ENCODE measurements at regions not wholly inside any gene's neighbourhood (a gene's known extent, or its start where the extent isn't known, plus 50 kb on each side); places are given as distances from the start of the nearest gene placed in this dataset.

- Histone ChIP-seq H3K9ac (ENCODE audit: insufficient read depth in 1 of 2, low read depth in 2 of 2, low read length in 2 of 2) (no peak overlapping the region), H3K79me2 (ENCODE audit: control insufficient read depth, insufficient read depth, low read length) (no peaks in the 10 kb centered on the region), H3K27me3 (ENCODE audit: control insufficient read depth in 2 of 2, insufficient read depth in 2 of 2, low read length in 2 of 2) (no peaks in the 10 kb centered on the region), H3K36me3 (ENCODE audit: control insufficient read depth, insufficient read depth, low read length) (no peaks in the 10 kb centered on the region), H3K9me1 (ENCODE audit: control insufficient read depth, insufficient read depth, low read length) (no peaks in the 10 kb centered on the region), H4K20me1 (replicated peaks; ENCODE audit: control insufficient read depth, insufficient read depth, low read length) (no peaks in the 10 kb centered on the region), H3K27ac (ENCODE audit: extremely low read depth, low read depth, low read length) (no peak overlapping the region), H3K4me2 (ENCODE audit: insufficient read depth, low read length) (no peak overlapping the region), H2AFZ (ENCODE audit: low read depth, low read length) (no peak overlapping the region), H3K4me3 (no peak overlapping the region), H3K9me3 (replicated peaks; ENCODE audit: control insufficient read depth, insufficient read depth, low read depth, low read length) (no peaks in the 10 kb centered on the region), H3K4me1 (replicated peaks in 1 of 2; ENCODE audit: control insufficient read depth in 2 of 2, insufficient read depth in 2 of 2, low read length in 2 of 2) (no peaks in the 10 kb centered on the region)
- in situ Hi-C loops (cut with MboI), result no loop called here
- CTCF ChIA-PET (ENCODE audit: low intra/inter-chr PET ratio), result no interaction called here
- no peak for ATAC-seq
- no peak for DNase-seq (ENCODE audit: extremely low read depth in 1 of 4, low spot score in 3 of 4)
- no peak for TF ChIP-seq CBX5 (IDR thresholded peaks at IDR 0.05; ENCODE audit: borderline replicate concordance, low read depth)
- TF ChIP-seq ZNF277 (CRISPR knock-in tag; IDR thresholded peaks at IDR 0.05; ENCODE audit: borderline replicate concordance), result no peak
- no peak for TF ChIP-seq SP2 (IDR thresholded peaks at IDR 0.05; ENCODE audit: extremely low read depth, low read depth, low read length, poor library complexity, severe bottlenecking)
- TF ChIP-seq MTF1 (CRISPR knock-in tag; IDR thresholded peaks at IDR 0.05; ENCODE audit: borderline replicate concordance), result no peak
- no peak for TF ChIP-seq IRF9 (tag; IDR thresholded peaks at IDR 0.05)
- TF ChIP-seq ZNF217 (CRISPR knock-in tag; IDR thresholded peaks at IDR 0.05), result no peak
- TF ChIP-seq KDM2B (CRISPR knock-in tag; IDR thresholded peaks at IDR 0.05), result no peak
- no peak for FAIRE-seq
- BruUV-seq (replicated peaks), result no TSS peak
- POLR2A ChIA-PET, result no interaction called here
- intact Hi-C loops (cut with micrococcal nuclease), result no loop called here
- WGBS (ENCODE audit: insufficient coverage, low coverage, missing lambda C conversion rate), result 0% methylated on average over 1 of the region's 2 CpGs
These were observed 857.3 kb downstream of the TUSC7 start for GRCh38 chr3:117566926-117567325.

Data from K562 (cell line).